H54 (cell line): ENCODE measurements at regions not wholly inside any gene's neighbourhood (a gene's known extent, or its start where the extent isn't known, plus 50 kb on each side); places are given as distances from the start of the nearest gene placed in this dataset.
A peak's percentile ranks its signal among the peaks of the same experiment; 100 is the strongest.

Source experiments
- DNase-seq: peaks from one replicate; pipeline ENCODE4 v3.0.0; 2011; ENCODE audit warnings: low spot score, mixed read lengths; ENCODE audit not compliant: insufficient read length
- FAIRE-seq: peaks from 3 replicates; lab custom pipeline; 2011; peaks lifted over from hg19 to GRCh38; lab: Jason Lieb, UNC
- POLR2A ChIP-seq: IDR thresholded peaks from 2 replicates; pipeline ENCODE4 v1.6.1; 2011; ENCODE audit warnings: low read depth, mild to moderate bottlenecking, low read length

DNA sequence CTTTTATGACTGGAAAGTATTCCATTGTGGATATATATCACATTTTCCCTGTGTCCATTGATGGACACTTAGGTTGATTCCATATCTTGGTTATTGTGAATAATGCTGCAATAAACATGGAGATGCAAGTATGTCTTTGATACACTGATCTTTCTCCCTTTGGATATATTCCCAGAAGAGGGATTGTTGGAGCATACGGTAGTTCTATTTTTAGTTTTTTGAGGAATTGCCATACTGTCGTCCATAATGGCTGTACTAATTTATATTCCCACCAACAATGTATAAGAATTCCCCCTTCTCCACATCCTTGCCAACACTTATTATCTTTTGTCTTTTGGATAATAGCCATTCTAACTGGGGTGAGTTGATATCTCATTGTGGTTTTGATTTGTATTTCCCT lies 54.9 kb upstream of the PITX1 start:
- TF ChIP-seq POLR2A = no peak
- DNase-seq (no peak), FAIRE-seq (no peak)

- FAIRE-seq = no peak
- DNase-seq = no peak
- no peak for TF ChIP-seq POLR2A
Observed at GRCh38 chr5:135087950-135088349, 53.9 kb upstream of the PITX1 start.

DNA sequence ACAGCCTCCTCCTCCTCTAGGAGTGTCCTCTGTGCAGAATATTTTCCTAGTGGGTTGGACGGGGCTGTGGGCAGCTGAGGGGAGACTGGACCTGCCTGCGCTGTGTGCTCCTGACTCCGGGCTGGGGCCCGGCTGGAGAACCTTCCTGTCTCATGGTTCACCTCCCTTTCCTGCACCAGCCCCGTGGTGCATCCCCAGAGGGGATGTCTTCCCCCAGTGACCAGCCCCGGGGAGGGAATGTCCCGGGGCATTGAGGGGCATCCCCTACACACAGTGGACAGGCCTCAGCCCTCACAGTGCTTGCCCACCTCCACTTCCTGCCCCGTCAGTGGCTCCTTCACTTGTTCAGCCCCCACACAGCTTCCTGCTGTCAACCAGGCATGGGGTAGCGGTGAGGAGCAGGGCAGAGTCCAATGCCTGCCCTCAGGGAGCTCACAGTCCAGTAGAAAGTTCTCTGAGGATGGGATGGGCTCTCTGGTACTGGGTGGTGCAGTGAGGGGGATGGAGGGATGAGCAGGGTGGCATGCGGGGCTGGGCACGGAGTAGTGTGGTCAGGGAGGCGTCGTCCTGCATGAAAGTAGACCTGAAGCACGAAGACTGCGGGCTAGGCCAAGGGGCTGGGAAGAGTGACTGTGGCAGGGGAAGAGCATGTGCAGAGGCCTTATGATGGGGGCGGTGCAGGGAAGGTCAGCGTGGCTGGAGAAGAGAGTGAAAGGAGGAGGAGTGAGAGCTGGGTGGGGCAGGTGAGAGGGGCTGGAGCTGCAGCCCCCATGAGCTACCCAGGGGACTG lies 52.1 kb upstream of the PITX1 start:
- FAIRE-seq = no peak

DNA sequence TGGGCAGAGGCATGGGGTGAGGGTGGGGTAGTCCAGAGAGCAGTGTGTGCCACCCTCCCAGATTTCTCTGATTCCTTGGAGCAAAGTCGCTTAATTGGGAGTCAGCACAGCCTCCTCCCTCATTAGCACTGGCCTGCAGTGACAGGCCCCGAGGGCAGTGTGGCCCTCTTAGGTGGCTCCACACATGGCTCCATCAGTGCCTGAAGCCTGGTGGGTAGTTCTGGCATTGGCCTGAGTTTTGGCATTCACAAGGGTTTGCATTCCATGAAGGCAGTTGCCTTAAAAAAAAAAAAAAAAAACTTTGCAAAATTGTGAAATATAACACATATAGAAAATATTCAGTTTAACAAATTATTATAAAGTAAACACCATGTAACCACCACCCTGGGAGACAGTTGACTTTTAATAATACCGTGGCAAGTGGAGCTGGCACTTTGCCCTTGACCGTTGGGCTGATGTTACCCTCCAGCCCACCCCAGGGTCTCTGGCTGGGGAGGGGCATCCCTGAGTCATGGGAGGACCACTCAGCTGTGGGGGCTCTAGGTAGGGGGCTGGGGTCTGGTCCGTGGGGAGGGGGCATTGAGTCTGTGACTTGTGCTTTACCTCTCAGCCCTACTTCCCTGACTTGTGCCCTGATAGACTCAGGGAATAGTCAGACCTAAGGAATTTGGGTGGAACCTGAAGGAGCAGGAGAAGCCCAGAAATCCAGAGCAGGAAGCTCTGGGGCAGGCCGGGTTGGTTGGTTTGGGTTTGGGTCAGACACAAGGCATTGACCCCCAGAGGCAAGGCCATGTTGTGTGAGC lies 51.3 kb upstream of the PITX1 start:
- no peak for TF ChIP-seq POLR2A
- FAIRE-seq (peak; percentile 57), DNase-seq (peak; percentile 85)

More for the DNA sequence above, 52.1 kb upstream of the PITX1 start:
- no peak for TF ChIP-seq POLR2A
- DNase-seq = no peak
